T1000 (cell line): ENCODE measurements at regions not wholly inside any gene's neighbourhood (a gene's known extent, or its start where the extent isn't known, plus 50 kb on each side); places are given as distances from the start of the nearest gene placed in this dataset.

Source experiments
- DNase-seq: peaks from one replicate; lab custom pipeline; 2025; ENCODE audit warnings: mixed read lengths; lab: John Stamatoyannopoulos, UW

DNA sequence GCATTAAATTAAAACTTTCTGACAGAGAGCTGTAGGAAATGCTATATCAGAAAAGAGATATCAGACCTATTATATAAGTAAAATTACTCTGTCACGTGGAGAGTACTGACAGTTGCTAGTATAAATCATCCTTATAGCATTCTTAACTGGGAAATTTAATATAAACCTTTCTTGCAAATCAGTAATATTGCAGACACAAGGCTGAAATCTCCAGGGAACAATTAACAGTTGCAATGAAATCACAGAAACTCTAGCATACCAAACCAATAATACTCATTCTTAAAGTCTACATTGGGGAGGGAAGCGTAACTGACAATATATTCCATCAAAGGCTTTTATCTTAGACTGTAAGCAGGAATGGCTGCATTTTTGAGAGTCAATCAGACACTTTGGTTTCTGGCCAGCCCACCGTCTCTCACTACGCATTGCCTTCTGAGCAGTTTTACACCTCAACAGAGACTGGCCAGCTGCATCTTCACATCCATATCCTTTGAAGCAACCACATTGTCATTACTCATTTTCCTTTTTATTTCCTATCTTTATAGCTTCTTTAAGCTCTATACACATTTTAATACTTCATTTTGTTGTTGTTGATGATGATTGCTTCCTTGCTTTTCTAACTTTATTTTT is 536.0 kb upstream of the CDH2 start:
- no peak for DNase-seq

DNA sequence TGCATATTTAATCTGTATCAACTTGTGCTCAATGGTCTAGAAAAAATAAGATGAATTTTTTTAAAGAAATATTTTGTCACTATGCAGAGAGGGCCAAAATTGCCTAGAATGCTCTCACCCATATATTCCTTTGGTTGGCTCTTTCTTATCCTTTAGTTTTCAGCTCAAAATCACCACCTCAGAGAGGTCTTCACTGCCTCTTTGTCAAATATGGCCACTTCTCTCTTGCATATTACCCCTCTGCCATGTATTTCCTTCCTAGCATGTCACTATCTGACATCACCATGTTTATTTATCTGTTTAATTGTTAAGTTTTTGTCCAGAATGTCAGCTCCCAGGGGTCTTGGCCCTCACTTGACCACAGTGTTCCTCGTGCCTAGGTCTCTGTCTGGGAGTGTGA is 535.2 kb upstream of the CDH2 start:
- DNase-seq: no peak

DNA sequence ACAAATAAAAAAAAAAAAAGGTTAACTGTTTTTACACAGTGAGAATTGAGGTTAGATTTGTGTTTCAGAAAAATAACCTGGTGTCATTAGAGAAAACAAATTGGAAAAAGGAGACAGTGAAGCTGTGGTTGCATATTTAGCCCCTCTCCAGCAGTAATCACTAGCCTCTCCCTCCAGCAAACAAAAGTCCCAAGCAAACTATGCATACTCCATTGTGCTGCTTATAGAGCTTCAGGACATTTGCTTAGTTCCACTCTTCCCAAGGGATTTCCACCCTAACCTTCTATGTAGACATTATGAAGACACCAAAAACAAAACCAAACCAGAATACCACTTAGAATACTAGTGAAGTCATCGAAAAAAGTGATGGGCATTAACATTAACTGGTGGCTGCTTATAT is 534.2 kb upstream of the CDH2 start:
- DNase-seq: no peak

DNA sequence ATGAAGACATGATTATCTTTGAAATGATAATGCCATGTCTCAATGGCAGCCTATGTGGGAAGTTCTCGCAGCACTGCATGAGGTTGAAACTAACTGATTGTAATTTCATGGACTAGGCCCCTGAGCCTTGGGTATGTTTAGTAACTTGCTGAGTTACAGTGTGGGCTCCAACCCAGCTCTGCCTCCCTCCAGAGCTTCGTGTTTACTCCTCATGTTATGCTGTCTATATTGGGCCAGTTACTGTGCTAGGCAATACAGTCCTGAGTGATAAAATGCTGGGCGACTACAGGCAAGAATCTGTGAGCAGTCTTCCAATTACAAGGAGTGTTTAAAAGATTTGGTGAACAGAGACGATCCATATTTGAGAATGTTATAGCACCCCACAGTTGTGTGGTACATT is 530.1 kb upstream of the CDH2 start:
- no peak for DNase-seq

DNA sequence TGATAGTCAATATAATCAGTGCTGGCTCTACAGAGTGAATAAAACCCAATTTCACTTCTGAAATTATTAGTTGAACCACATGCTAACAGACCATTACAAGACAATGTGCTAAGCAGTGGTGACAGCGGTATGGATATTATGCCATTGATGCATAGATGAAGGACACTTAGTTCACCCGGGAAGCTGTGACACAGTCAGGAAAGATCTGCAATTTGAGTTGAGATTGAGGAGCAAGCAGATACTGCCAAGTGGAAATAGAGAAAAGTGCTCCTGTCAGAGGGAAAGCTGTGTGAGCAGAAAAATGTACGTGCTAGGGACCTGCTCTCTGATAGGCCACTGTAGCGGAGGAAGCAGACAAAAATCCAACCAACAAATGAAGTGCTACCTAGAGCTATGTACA is 529.5 kb upstream of the CDH2 start:
- DNase-seq: no peak

DNA sequence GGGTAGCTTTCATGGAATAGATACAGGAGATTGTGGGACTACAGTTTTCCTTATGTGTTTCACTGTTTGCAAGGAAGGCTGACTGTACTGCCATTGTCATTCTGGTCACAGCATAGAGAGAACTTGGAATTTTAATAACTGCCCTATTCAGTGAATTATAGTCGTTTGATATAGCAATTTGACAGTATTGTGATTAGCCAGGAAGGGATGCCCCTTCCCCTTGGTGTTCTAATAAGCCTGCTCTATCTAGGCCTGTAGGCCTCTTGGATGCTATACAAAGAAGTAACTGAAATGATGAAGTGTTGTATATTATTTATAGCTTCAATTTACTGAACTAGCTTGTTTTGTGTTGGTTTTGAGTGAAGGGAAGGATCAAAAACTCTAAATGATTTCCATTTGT is 528.6 kb upstream of the CDH2 start:
- no peak for DNase-seq

DNA sequence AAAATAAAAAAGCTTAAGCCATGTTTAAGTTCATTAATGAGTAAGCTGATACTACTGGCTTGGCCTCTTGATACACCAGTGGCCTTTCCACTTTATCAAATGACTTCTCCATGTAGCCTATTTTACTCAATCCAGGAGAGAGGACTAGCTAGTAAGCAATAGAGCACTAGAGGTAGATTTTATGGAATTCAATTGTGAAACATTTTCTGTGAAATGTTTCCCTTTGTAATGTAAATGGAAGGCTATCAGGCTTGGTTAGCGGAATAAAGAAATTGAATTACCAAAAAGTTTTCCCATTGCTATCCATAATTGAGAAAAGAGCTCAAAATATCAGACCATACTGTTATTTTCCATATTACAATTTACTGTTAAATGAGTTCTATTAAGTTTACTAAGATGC is 515.4 kb upstream of the CDH2 start:
- no peak for DNase-seq

DNA sequence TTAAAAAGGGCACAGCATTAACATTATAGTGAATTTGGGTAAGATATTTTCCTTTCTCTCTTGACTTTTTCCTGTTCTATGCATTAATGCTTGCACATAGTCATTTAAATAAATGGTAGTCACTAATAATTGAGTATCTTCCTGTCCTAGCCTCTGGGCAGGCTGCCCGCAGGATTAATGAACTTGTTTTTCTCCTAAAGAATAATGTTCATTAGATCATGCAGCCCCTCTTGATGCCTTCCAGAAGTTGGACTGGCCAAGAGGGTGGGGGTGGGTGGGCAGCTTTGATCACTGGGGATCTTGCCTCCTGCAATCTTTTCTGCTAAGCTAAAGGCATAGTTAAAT is 514.5 kb upstream of the CDH2 start:
- no peak for DNase-seq

DNA sequence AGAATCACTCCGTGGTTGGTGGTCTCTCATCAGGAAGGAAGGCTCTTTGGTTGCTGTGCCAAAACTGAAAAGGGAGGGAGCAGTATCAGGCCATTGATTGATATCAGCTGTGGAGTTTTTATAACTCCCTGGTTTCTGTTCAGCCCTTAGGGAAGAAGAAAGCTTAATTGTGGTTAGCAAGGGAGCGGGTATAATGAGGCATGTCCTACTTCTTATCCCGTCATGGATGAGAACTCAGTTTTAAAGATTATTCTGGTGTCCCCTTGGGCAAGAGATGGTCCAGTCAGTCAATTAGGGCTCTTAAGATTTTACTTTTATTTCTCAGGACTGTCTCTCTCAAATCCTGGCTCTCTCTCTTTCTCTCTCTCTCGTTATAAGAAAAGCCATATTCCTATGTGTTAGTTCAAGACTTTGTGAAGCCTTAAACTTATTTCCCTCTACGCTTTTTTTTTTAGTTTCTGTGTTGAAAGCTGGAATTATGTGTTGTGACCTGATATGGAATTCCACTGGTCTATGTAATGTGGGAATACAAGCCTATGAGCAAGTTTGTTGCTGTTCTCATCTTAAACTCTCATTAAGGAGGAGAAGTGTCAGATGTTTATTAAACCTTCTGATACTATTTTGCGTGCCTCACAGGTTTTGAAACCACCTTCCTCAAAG is 514.0 kb upstream of the CDH2 start:
- no peak for DNase-seq

DNA sequence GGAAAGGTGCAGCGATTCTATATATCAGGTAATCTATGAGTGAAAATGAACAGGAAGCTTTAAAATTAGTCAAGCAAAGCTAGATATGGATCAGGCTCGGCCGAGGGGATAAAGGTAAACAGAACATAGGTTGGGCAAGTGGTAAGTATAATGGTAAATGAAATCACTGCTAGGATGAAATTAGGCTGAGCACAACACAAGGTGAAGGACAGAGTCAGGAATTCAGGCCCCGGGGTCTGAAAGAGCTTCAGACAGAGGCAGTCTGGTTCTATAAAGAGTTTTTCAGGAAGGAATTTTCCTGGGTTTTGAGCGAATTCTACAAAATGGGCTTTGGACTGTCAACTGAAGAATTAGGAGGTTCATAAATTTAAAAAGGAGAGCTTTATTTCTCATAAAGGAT is 513.2 kb upstream of the CDH2 start:
- no peak for DNase-seq

DNA sequence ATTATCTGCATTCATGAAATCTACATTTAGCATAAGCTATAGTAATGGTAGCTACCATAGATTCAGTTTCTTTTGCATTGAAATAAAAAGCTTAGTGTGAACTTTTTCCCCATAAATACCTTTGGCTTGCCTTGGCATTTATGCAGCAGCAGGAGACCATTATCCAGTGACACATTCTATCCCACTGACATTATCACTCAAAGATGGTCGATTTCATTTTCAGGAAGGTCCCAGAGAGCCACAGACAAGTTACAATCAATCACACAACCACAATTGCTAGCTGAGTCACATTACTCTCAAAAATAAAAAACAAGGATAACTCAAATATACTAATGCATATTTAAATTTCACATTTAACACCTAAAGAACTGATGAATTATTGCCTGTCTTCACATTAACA is 512.7 kb upstream of the CDH2 start:
- DNase-seq: no peak

DNA sequence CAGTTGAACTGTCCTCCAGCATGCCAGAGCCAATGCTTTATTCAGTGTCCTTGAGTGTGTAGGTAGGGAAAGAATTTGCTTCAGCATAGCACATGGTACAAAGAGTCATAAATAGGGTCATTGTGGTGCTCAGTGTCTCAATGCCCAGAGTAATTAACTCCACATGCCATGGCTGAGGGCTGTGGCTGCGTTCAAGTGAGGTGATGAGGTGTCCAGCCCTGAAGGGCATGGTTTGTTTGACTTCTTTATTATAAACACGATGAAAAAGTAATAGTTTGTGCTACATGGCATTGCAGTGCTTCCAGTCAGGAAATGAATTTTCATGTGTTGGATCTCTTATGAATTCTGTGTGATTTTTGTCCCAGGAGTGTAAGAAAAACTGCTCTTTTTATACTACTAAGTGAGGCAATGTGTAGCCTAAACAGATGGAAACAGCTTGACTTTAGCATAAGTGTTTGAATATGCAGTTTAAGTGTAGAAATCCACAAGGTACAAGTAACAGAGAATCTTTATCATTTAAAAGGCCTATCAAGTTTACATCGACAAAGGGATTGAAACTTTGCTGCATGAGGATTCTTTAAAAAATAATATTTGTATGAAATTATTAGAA is 507.9 kb upstream of the CDH2 start:
- no peak for DNase-seq

DNA sequence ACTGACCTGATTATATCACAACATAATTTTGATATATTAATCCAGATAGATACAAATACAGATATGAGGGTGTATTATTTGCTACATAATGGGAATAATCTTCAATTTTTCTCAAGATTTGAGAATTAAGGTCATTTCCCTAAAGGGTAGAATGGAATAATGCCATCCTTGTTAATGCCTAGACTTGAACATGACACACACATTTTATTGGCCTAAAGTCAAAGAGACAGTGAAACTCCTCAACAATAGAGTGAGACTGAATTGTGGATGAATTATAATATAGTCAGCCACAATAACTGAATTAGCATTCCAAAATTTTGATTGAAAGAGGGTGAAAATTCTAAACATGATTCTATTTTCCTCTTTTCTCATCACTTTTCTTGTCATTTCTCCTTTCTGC is 506.0 kb upstream of the CDH2 start:
- no peak for DNase-seq

DNA sequence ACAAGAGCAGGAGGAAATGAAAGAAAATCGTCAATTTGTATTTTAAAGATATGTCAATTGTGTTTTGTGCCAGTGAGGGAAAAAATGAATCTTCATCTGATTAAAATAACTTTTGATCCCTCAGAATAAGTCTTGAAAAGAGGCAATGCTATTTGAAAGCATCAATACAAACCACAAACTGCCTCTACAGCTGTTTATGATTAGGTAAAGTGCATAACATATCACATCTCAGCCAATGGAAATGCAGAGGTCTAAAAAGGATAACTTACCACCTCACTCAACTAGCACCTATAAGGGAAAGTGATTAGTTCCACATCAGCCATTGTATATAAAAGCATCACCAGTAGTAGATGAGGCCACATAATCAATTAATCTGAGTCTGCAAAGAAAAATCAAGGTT is 492.2 kb upstream of the CDH2 start:
- DNase-seq: no peak

DNA sequence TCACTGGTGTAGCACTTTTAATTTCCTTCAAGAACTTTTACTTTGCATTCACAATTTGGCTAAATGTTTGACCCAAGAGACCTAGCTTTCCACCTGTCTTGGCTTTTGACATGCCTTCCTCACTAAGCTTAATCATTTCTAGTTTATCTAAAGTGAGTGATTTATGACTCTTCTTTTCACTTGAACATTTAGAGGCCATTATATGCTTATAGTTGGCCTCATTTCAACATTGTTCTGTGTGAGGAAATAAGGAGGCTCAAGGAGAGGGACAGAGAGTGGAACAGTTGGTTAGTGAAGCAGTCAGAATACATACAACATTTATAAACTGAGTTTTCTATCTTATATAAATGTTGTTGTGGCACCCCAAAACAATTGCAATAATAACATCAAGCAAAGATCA is 489.3 kb upstream of the CDH2 start:
- no peak for DNase-seq

DNA sequence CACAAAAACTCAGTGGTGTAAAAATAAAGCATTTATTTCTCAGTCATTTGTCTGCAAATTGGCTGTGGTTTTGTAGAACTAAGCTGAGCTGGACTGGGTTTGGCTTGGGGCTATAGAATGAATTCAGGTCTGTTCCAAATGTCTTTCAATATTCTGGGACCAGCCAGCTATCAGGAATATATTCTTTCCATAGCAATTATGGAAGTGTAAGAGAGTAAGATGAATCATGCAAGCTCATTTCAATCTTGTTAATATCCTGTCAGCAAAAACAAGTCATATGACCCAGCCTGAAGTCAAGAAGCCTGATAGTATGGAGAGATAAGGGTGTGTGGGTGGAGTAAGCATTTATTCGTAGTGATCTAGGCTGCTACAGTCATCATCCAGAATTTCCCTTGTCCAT is 481.0 kb upstream of the CDH2 start:
- DNase-seq: no peak

DNA sequence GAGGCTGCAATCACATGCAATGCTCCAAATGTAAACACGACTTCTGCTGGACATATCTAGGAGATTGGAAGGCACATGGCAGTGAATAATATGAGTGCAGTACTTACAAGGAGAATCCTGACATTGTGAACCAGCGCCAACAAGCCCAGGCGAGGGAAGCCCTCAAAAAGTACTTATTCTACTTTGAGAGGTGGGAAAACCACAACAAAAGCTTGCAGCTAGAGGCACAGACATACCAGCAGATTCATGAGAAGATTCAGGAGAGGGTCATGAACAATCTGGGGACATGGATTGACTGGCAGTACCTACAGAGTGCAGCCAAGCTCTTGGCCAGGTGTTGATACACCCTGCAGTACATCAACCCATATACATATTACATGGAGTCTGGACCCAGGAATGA is 475.7 kb upstream of the CDH2 start:
- DNase-seq: no peak

DNA sequence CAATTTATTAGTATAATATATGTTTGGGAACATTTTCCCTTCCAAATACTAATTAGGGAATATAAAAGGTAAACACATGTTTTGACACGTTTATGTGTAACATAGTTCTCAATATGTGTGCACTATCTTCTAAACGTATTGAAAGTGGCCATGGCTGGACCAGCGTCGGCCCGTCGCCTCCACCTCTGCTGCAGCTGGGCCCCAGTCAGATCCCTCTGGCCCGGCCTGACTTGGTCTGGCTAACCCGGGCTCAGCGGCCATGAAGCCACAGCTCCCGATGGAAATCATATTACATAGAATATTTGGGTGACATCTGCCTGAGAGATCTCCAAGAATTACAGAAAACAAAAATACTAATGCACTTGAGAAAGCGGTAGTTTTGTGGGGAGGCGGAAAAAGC is 474.4 kb upstream of the CDH2 start:
- no peak for DNase-seq

DNA sequence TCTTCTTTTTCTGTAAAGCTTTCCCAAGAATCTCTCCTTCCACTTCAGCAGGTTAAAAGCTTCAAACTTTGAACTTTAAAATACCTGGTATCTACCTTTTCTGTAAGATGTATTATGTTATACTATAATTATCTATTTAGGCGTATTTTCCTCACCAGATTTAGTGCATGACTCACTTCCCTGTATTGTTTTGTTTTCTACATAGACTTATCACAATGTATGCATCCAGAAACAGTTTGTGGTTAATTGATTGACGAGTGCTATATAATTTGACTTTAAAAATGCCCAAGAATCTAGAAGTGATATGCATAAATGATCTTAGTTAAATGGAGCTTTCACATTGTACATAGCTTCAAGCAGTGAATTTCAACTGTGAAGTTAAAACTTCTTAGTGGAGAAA is 473.9 kb upstream of the CDH2 start:
- no peak for DNase-seq

DNA sequence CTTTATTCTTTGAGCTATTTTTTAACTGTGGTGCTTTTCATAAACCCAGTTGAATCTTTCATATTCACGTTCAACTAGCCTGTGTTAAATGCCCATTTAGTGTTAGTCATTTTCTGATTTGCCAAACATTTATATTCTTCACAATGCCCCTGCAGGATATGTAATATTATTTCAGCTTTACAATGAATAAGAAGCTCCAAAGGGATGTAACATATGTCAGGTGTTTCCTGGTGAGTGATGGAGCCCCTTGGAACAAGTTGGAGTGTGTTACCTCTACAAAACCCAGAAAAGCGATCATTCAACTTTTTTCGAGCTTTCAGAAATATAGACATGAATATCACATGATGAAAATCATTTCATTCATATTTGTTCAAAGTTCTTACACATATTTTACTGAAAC is 471.0 kb upstream of the CDH2 start:
- no peak for DNase-seq

DNA sequence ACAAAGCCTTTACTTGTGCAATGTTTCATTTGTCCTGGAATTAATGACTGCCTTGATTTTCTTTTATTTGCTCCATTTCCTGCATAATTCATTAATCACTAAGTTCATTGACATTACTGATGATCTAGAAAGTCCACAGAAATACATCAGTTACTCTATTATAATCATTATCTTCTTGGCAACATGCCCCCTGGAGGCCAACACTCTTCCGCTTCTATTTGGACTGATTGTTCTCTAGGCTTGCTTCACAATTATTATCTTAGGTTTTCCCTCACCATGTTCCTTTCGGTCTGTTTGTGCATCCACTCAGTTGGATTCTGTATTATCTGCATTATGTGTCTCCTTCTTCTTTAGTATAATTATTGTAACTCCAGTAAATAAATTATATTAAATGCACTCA is 461.0 kb upstream of the CDH2 start:
- DNase-seq: no peak

DNA sequence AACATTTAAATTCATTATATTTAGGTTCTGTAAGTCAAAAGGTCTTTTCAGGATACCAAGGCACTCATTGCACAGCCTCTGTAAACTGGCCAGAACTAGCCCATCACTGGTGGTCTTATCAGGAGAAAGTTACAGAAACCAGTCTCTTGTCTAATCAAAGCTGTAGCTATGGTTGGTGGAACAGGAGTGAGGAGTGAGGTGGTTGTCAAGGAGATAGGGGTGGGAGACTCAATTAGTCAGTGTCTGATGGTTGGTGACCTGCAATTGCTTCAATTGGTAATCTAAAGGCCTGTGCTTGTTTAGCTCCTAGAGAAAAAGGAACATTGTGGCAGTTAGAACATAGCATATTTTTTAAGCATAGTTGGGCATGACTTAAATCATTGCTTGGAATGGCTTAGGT is 458.6 kb upstream of the CDH2 start:
- DNase-seq: no peak

DNA sequence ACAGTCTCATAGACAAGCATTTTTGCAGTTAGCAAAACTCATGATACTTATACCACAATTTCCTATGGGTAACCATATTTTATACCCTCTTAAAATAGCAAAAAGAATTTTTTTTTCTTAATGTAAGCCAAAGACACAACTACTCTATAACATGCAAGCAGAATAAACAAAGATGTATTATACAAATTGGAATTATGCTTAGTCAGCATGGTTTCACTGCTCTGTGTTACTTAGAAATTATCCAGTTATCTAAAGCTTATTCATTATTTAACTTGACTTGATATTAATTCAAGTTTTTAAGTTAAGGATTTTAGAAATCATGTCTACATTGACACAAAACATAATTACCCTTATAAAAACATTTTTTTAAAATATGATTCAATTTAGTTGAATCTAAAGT is 449.8 kb upstream of the CDH2 start:
- DNase-seq: no peak

DNA sequence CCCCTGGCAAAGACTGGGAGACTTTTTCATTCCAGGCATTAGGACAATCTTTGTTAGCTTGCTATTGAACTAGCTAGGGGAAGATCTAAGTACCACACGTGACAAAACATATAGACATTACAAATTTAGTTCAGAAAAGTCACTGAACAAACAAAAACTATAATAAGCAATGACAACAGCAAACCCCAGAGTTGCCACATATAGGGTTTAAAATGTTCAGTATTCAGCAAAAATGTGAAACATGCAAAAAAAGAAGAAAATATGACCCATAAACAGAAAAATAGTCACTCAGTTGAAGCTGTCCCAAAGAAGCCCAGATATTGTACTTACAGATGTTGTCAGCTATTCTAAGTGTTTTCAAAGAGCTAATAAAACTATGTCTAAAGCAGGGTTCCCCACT is 431.1 kb upstream of the CDH2 start:
- no peak for DNase-seq
